Cerebellar cortex (tissue), 1 donor: ENCODE measurements at regions not wholly inside any gene's neighbourhood (a gene's known extent, or its start where the extent isn't known, plus 50 kb on each side); places are given as distances from the start of the nearest gene placed in this dataset.

Experiments
- DNase-seq: peaks from one replicate; pipeline ENCODE4 v3.0.0-alpha.2; 2015; ENCODE audit warnings: low spot score

DNA sequence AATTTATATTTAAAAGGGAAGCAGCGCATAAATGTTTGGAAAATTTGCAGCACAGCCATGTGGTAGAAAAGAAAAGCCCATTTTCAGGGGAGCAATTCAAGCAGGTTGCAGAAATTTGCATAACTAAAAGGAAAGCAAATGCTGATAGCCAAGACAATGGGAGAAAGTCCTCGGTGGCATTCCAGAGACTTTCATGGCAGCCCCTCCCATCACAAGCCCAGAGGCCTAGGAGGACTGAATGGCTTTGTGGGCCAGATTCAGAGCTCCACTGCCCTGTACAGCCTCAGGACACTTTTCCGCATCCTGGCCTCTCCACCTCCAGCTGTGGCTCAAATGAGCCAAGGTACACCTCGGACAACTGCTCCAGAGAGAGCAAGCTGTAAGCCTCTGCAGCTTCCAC lies 462.9 kb downstream of the CDK5RAP2 start:
- no peak for DNase-seq

DNA sequence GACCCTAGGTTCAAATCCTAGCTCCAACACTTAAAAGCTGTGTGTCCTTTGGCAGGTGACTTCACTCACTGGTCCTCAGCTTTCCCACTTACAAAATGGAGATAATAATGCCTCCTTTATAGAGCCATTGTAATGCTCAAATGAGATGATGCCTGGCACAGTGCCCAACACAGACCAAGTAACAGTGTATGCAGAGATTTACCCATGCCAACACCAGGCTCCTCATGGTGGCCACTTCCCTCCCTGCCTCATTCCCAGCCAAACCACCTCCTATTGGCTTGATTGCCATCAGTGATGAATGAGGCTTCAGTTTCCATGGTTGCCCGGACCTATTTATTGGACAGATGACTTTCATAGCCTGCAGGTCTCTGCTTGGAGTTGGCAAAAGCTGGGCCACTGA lies 469.4 kb downstream of the CDK5RAP2 start:
- DNase-seq = peak; percentile 5

- peak; percentile 9 for DNase-seq
These were observed 470.7 kb downstream of the CDK5RAP2 start for GRCh38 chr9:120109242-120109641.

GRCh38 chr9:120107138-120107537 lies 472.8 kb downstream of the CDK5RAP2 start:
- no peak for DNase-seq

DNA sequence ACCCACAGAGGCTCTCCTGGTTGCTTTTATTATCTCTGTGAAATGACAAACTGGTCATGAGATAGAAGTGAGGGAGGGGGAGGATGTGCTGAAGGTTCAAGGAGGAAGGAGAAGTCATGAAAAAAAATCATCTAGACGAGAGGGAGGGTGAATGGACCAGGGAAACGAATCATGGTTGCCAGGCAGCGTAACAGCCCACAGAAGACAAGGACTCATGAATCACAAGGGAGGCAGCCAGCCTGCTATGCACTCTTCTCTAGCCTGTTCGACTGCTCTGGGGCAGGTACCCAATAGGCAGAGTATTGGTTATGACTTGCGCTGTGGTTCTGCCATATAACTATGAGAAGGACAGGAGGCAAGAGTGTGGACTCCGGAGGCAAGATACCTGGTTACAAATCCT lies 475.2 kb downstream of the CDK5RAP2 start:
- no peak for DNase-seq

- no peak for DNase-seq
These were observed 479.4 kb downstream of the CDK5RAP2 start for GRCh38 chr9:120100595-120100994.

GRCh38 chr9:120099065-120099464 lies 480.9 kb downstream of the CDK5RAP2 start:
- DNase-seq = no peak

DNA sequence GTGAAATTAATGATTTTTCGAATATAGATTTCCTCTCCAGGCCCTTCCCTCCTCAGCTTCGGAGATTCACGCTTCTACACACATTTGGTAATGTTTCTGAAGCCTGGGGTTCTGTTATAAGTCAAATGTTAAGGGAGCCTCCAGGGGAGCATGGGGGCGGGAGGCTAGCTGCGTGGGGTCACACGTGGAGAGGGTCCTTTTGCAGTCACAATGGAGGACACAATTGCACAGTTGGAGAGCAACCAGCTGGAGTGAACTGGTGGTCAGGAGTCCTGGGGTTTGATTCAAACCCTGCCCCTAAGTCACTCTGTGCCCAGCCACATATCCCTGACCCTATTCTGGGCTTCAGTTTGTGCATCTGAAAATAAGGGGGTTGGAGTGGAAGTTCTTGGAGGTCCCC lies 481.4 kb downstream of the CDK5RAP2 start:
- DNase-seq = no peak

GRCh38 chr9:120091206-120091605 lies 488.8 kb downstream of the CDK5RAP2 start:
- no peak for DNase-seq

DNA sequence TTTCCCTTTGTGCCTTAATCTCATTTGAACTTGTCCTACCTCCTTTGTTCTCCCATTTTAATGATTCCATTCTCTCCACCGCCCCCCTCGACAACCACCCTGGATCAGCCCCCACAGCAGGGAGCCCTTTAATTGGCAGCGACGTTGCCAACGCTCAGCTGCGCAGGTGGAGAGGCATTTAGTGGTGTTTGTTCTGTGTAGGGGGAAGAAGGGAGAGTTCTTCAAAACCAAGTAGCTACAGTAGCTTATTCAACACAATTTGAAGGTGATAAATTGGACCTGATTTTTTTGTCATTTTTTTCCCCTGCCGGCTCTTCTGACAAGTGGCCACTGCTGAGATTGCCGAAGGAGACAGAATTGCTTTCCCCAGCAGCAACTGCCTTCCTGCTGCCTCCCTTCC lies 499.1 kb downstream of the CDK5RAP2 start:
- DNase-seq = no peak

DNA sequence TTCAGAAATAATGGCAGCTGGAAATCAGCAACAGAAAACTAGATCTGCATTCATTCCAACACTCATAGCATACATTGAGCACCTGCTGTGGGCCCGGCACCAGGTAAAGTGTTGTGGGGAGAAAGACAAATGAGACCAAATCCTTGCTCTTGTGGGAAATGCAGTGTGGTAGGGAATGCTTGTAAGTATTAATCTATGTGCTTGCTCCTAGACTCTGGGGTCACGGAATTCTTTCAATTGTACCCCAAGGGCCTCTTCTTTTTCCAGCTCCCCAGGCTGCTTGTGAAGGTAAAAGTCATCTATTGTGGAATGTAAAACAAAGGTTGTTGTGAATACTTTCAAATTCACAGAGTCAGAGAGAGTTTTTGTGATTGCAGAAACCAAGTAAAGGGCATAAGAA lies 501.9 kb downstream of the CDK5RAP2 start:
- DNase-seq = no peak

GRCh38 chr9:120071760-120072159 lies 508.2 kb downstream of the CDK5RAP2 start:
- no peak for DNase-seq

DNA sequence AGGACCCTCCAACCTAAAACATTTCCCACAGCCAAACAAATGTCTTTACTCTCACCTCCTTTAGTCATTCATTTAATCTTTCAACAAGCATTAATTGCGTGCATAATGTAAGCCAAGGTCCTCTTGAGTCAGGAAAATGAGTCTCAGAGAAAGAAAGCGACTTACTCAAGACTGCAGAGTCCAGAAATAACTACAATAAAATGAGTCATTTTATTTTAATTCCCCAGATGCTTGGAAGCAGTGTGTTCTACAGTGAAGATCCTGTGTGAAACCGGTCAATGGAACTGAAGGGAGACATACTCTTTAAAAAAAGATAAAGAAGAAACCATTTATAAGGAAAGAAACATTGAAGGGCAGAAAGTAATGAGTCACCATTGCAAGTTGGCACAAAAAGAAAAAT lies 513.7 kb downstream of the CDK5RAP2 start:
- no peak for DNase-seq

DNA sequence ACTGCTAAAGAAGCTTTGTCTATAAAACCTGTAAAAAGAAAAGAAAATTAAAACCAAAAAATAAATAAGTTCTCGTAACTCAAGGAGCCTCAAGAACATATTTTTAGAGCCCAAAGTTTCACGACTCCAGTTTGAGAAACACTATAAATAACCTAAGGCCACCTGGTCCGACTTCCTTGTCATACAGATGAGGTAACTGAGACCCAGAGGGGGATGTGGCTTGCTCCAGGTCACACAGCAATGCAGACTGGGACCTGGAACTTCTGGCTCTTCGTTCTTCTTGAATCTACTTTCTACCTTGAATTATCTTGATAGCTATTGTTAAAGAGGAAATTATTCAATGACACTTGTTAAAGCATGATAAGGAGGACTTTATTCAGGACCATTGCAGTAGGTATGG lies 514.8 kb downstream of the CDK5RAP2 start:
- no peak for DNase-seq

- peak; percentile 31 for DNase-seq
These were observed 535.0 kb downstream of the CDK5RAP2 start for GRCh38 chr9:120045011-120045410.

- DNase-seq = peak; percentile 73
These were observed 536.5 kb downstream of the CDK5RAP2 start for GRCh38 chr9:120043448-120043847.

GRCh38 chr9:120040896-120041295 lies 539.1 kb downstream of the CDK5RAP2 start:
- DNase-seq = no peak

DNA sequence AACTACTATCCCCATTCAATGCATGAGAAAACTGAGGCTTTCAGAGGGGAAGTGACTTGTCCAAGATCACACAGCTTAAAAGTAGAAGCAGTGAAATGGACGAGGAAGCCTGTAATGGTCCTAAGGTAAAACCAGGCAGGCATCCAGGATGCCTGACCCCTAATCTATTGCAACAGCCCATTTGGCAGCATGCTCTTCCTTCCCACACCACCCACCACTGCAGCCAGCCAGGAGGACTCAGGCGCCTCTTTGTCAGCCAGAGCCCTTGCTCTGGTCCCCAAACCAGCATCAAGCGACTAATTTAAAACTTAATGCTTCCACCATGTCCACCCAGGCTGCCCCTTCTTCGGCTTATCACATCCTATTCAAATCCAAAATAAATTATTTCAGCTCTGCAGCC lies 541.6 kb downstream of the CDK5RAP2 start:
- DNase-seq = no peak

DNA sequence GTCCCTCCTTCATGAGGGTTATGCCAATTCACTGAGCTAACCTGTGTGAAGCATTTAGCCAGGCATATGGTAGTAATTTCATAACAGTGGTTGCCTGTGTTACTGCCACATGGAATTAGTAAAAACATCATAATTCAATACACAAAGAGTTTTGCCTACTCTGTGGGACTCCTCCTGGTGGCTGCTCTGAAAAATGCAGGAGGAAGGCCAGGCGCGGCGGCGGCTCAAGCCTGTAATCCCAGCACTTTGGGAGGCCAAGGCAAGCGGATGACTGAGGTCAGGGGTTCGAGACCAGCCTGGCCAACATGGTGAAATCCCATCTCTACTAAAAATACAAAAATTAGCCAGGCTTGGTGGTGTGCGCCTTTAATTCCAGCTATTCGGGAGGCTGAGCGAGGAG lies 547.3 kb downstream of the CDK5RAP2 start:
- no peak for DNase-seq

DNA sequence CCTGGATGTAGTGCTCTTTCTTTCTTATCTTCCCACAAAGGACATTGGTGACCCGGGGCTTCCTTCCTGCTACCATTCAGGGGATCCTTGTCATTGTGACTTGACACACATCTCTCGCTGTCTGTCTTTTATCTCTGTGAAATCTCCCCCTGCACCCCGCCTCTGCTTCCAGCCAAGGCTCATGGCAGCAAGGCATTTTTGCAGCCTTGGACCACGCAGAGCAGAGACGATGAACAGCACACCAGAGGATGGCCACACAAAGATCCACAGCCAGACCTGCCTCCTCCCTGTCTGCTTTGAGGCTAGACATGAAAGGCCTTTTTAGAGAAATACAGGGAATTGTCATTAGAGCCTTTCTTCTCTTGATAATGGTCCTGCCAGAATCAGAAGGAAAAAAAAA lies 549.1 kb downstream of the CDK5RAP2 start:
- no peak for DNase-seq

GRCh38 chr9:120018550-120018949 lies 561.4 kb downstream of the CDK5RAP2 start:
- no peak for DNase-seq

DNA sequence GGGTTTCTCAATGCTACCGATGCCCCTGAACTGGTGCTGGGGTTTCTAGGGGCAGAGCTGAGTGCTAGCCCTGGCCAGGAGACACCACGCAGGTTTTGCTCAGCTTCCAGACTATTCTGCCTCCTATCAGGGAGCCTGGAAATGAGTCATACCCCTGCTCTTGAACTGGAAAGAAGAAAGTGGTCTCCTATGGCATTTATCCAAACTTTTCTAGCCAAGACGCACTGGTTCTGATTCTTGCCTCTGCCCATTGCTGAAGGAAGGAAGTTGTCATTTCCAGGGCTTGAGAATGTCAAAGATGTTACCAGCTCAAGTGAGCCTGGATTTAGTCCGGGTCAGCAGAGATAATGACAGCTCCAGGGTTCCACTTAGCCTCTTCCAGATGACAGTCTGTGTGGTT lies 561.9 kb downstream of the CDK5RAP2 start:
- no peak for DNase-seq

- no peak for DNase-seq
These were observed 563.7 kb downstream of the CDK5RAP2 start for GRCh38 chr9:120016231-120016630.

GRCh38 chr9:120014796-120015195 lies 565.2 kb downstream of the CDK5RAP2 start:
- DNase-seq = peak; percentile 62

GRCh38 chr9:120009856-120010255 lies 570.1 kb downstream of the CDK5RAP2 start:
- DNase-seq = no peak
